PC-9 (cell line): ENCODE measurements at regions not wholly inside any gene's neighbourhood (a gene's known extent, or its start where the extent isn't known, plus 50 kb on each side); places are given as distances from the start of the nearest gene placed in this dataset.

ENCODE experiments used
- BruUV-seq: library from RNA; stranded (reverse); fragments of 400-500 nt; replicated peaks from 2 replicates; lab custom pipeline; 2021; lab: Mats Ljungman, UMichigan
- CTCF ChIA-PET: fragments of 300-600 bp; sonication (Branson Sonifier 250); formaldehyde crosslinking; loops from one replicate; lab custom pipeline; 2022; ENCODE audit warnings: antibody characterized with exemption; lab: Charles Lee
- POLR2A ChIA-PET: fragments of 300-600 bp; sonication (Branson Sonifier 250); formaldehyde crosslinking; loops from one replicate; lab custom pipeline; 2022; ENCODE audit warnings: antibody characterized with exemption; ENCODE audit not compliant: unreplicated experiment; lab: Charles Lee
- DNase-seq, 2 experiments: peaks; one replicate each; pipeline versions ENCODE4 v3.0.0 to v3.0.0-alpha.2; 2015 to 2022; ENCODE audit warnings: mixed read lengths in 1 of 2
- H2AFZ ChIP-seq: fragments of 200-600 bp; sonication (generic); 2 replicates; pipeline ENCODE4 v1.8.1; 2017; ENCODE audit warnings: antibody characterized with exemption
- H3F3A ChIP-seq: fragments of 200-600 bp; sonication (generic); 2 replicates; pipeline ENCODE4 v1.8.1; 2017; ENCODE audit warnings: antibody characterized with exemption, mild to moderate bottlenecking, low read depth; ENCODE audit not compliant: insufficient read depth
- H3K27ac ChIP-seq: fragments of 200-600 bp; sonication (generic); 2 replicates; pipeline ENCODE4 v1.6.1; 2016; ENCODE audit warnings: mixed run types
- H3K27me3 ChIP-seq: fragments of 200-600 bp; sonication (generic); 2 replicates; pipeline ENCODE4 v1.6.1; 2016; ENCODE audit warnings: low read depth, mixed run types; ENCODE audit not compliant: insufficient read depth
- H3K36me3 ChIP-seq: fragments of 200-600 bp; sonication (generic); 2 replicates; pipeline ENCODE4 v1.6.1; 2016; ENCODE audit warnings: low read depth, mixed run types
- H3K4me1 ChIP-seq: fragments of 200-600 bp; sonication (generic); replicated peaks from 2 replicates; pipeline ENCODE4 v1.6.1; 2016; ENCODE audit warnings: mixed run types; ENCODE audit not compliant: insufficient read depth
- H3K4me2 ChIP-seq: fragments of 200-600 bp; sonication (generic); 2 replicates; pipeline ENCODE4 v1.6.1; 2017; ENCODE audit warnings: mixed run types
- H3K4me3 ChIP-seq: fragments of 200-600 bp; sonication (generic); 2 replicates; pipeline ENCODE4 v1.6.1; 2016; ENCODE audit warnings: mixed run types
- H3K79me2 ChIP-seq: fragments of 200-600 bp; sonication (generic); 2 replicates; pipeline ENCODE4 v1.6.1; 2017; ENCODE audit warnings: low read depth, mixed run types
- H3K9me2 ChIP-seq: fragments of 200-600 bp; sonication (generic); 2 replicates; pipeline ENCODE4 v1.8.1; 2017; ENCODE audit warnings: mild to moderate bottlenecking; ENCODE audit not compliant: insufficient read depth
- H3K9me3 ChIP-seq: fragments of 200-600 bp; sonication (generic); 2 replicates; pipeline ENCODE4 v1.8.1; 2016; ENCODE audit warnings: low read depth; ENCODE audit not compliant: insufficient read depth
- H4K20me1 ChIP-seq: fragments of 200-600 bp; sonication (generic); 2 replicates; pipeline ENCODE4 v1.8.1; 2017; ENCODE audit not compliant: insufficient read depth
- CTCF ChIP-seq: fragments of 200-600 bp; sonication (generic); conservative IDR thresholded peaks from 2 replicates; pipeline ENCODE4 v1.6.1; 2017; ENCODE audit warnings: mixed run types, antibody characterized with exemption, mild to moderate bottlenecking, moderate library complexity
- EZH2 ChIP-seq: fragments of 200-600 bp; sonication (generic); IDR thresholded peaks from 2 replicates; pipeline ENCODE4 v1.8.0; 2017; ENCODE audit warnings: antibody characterized with exemption, low read depth
- intact Hi-C: fragments of 100-400 bp; cut with micrococcal nuclease; formaldehyde crosslinking; loops from one replicate; pipeline ENCODE4 v1.10.0; 2022; ENCODE audit not compliant: unreplicated experiment

DNA sequence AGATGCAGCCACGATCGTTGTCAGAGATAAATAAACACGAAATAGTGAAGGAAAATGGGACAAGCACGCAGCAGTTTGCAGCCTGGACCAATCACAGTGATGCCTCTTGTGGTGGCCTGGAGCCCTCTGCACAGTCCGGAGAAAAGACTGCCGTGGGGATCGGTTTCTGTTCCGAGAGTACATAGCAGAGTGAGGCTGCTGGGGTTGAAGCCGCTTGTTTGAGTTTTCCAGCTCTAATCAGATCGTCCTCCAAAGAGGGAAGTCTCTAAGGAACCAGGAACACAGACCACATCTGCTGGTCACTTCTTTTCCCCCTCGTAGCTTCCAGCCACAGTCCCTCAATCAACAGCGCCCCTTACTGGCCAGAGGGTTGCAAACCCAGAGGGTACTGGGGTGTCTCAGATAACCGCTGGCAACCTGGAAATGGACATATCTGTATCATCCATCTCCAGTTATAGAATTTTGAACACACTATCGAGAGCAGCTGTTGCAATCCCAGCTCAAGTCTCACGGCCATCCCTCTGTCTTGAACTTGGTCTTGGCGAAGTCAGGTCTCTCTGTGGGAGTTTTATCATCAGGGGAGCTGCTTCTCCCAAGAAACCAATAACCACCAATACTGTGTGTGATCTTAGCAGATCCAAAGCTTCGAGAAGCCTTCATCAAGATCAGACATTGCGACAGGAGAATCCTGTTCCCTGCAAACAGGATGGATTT, 57.4 kb downstream of the OLIG1 start:
- peaks cover 89% of the 10 kb centered on the region for H3K27me3 ChIP-seq
- BruUV-seq = no TSS peak
- no peaks in the 10 kb centered on the region for H3K4me1 ChIP-seq
- POLR2A ChIA-PET = no interaction called here
- H3K4me2 ChIP-seq = no peak overlapping the region
- peak in 1 of 2 experiments; percentile 19 for DNase-seq
- intact Hi-C loops = no loop called here
- no peaks in the 10 kb centered on the region for H3K36me3 ChIP-seq
- TF ChIP-seq CTCF (peak; percentile 47), EZH2 (no peak)
- H2AFZ ChIP-seq = no peak overlapping the region
- no peaks in the 10 kb centered on the region for H3F3A ChIP-seq
- no peaks in the 10 kb centered on the region for H3K9me2 ChIP-seq
- no peak overlapping the region for H3K4me3 ChIP-seq
- CTCF ChIA-PET = no interaction called here
- no peaks in the 10 kb centered on the region for H3K79me2 ChIP-seq
- no peak overlapping the region for H3K27ac ChIP-seq
- no peaks in the 10 kb centered on the region for H4K20me1 ChIP-seq
- no peaks in the 10 kb centered on the region for H3K9me3 ChIP-seq

- no peaks in the 10 kb centered on the region for H3K9me3 ChIP-seq
- no peak overlapping the region for H3K27ac ChIP-seq
- BruUV-seq = no TSS peak
- H3K36me3 ChIP-seq = no peaks in the 10 kb centered on the region
- no peak overlapping the region for H3K4me3 ChIP-seq
- POLR2A ChIA-PET = no interaction called here
- intact Hi-C loops = no loop called here
- H3F3A ChIP-seq = no peaks in the 10 kb centered on the region
- DNase-seq = no peak
- no peaks in the 10 kb centered on the region for H3K9me2 ChIP-seq
- CTCF ChIA-PET = no interaction called here
- H3K4me1 ChIP-seq = no peaks in the 10 kb centered on the region
- H4K20me1 ChIP-seq = no peaks in the 10 kb centered on the region
- no peak overlapping the region for H3K4me2 ChIP-seq
- TF ChIP-seq EZH2 = no peak
- no peak for TF ChIP-seq CTCF
- no peaks in the 10 kb centered on the region for H3K79me2 ChIP-seq
- peaks cover 88% of the 10 kb centered on the region for H3K27me3 ChIP-seq
- H2AFZ ChIP-seq = no peak overlapping the region
Observed at GRCh38 chr21:33127868-33128242, 57.9 kb downstream of the OLIG1 start.

GRCh38 chr21:33128538-33128937, 58.6 kb downstream of the OLIG1 start:
- no peak overlapping the region for H3K27ac ChIP-seq
- no peak overlapping the region for H2AFZ ChIP-seq
- H3K79me2 ChIP-seq = no peaks in the 10 kb centered on the region
- intact Hi-C loops = no loop called here
- H3K4me1 ChIP-seq = no peaks in the 10 kb centered on the region
- no peaks in the 10 kb centered on the region for H3F3A ChIP-seq
- no peak overlapping the region for H3K4me2 ChIP-seq
- CTCF ChIA-PET = no interaction called here
- H3K9me2 ChIP-seq = no peaks in the 10 kb centered on the region
- H4K20me1 ChIP-seq = no peaks in the 10 kb centered on the region
- peaks cover 83% of the 10 kb centered on the region for H3K27me3 ChIP-seq
- no peak for DNase-seq
- no TSS peak for BruUV-seq
- no peaks in the 10 kb centered on the region for H3K36me3 ChIP-seq
- TF ChIP-seq EZH2 (no peak), CTCF (no peak)
- POLR2A ChIA-PET = no interaction called here
- H3K4me3 ChIP-seq = no peak overlapping the region
- no peaks in the 10 kb centered on the region for H3K9me3 ChIP-seq
